ENCODE measurements at regions not wholly inside any gene's neighbourhood (a gene's known extent, or its start where the extent isn't known, plus 50 kb on each side); places are given as distances from the start of the nearest gene placed in this dataset.

DNA sequence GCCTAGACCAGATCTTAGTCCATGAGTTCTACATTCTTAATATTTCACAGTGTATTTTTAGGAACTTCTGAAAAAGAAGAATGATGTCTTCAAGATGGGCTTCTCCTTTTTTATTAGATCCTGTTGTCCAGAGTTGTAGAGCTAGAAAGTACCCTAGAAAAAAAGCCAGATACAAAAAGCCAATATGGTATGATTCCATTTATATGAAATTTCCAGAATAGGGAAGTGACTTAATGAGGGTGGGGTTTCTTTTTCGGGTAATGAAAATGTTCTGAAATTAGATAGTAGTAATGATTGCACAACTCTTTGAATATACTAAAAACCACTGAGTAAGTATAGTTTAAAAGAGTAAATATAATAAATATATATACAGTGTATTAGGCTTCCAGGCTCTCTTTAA lies 116.9 kb downstream of the NFKBIZ start:
- TF ChIP-seq SP1 (IDR thresholded peaks at IDR 0.05) = no peak
- no peak for TF ChIP-seq HNF4A (conservative IDR thresholded peaks at IDR 0.05)
- TF ChIP-seq HNF4G (IDR thresholded peaks at IDR 0.05) = no peak
- TF ChIP-seq, protein P1, sequence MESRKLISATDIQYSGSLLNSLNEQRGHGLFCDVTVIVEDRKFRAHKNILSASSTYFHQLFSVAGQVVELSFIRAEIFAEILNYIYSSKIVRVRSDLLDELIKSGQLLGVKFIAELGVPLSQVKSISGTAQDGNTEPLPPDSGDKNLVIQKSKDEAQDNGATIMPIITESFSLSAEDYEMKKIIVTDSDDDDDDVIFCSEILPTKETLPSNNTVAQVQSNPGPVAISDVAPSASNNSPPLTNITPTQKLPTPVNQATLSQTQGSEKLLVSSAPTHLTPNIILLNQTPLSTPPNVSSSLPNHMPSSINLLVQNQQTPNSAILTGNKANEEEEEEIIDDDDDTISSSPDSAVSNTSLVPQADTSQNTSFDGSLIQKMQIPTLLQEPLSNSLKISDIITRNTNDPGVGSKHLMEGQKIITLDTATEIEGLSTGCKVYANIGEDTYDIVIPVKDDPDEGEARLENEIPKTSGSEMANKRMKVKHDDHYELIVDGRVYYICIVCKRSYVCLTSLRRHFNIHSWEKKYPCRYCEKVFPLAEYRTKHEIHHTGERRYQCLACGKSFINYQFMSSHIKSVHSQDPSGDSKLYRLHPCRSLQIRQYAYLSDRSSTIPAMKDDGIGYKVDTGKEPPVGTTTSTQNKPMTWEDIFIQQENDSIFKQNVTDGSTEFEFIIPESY (IDR thresholded peaks at IDR 0.05) = no peak
- no peak for TF ChIP-seq EGR1 (IDR thresholded peaks at IDR 0.05; ENCODE audit: low read depth in 2 of 2)
- TF ChIP-seq FOXA1 (IDR thresholded peaks at IDR 0.05) = no peak
- TF ChIP-seq NR2F2 (IDR thresholded peaks at IDR 0.05) = no peak
- TF ChIP-seq RAD21 (IDR thresholded peaks at IDR 0.05) = no peak
- TF ChIP-seq, protein P2, sequence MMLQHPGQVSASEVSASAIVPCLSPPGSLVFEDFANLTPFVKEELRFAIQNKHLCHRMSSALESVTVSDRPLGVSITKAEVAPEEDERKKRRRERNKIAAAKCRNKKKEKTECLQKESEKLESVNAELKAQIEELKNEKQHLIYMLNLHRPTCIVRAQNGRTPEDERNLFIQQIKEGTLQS (IDR thresholded peaks at IDR 0.05) = no peak
- no peak for TF ChIP-seq GABPA (IDR thresholded peaks at IDR 0.05 in 1 of 2, conservative IDR thresholded peaks at IDR 0.05 in 1 of 2)
- TF ChIP-seq JUND (IDR thresholded peaks at IDR 0.05) = no peak
- TF ChIP-seq YY1 (IDR thresholded peaks at IDR 0.05) = no peak
- no peak for TF ChIP-seq TAF1 (conservative IDR thresholded peaks at IDR 0.05)
- no peak for TF ChIP-seq FOXA2 (IDR thresholded peaks at IDR 0.05)
- TF ChIP-seq, protein P3, sequence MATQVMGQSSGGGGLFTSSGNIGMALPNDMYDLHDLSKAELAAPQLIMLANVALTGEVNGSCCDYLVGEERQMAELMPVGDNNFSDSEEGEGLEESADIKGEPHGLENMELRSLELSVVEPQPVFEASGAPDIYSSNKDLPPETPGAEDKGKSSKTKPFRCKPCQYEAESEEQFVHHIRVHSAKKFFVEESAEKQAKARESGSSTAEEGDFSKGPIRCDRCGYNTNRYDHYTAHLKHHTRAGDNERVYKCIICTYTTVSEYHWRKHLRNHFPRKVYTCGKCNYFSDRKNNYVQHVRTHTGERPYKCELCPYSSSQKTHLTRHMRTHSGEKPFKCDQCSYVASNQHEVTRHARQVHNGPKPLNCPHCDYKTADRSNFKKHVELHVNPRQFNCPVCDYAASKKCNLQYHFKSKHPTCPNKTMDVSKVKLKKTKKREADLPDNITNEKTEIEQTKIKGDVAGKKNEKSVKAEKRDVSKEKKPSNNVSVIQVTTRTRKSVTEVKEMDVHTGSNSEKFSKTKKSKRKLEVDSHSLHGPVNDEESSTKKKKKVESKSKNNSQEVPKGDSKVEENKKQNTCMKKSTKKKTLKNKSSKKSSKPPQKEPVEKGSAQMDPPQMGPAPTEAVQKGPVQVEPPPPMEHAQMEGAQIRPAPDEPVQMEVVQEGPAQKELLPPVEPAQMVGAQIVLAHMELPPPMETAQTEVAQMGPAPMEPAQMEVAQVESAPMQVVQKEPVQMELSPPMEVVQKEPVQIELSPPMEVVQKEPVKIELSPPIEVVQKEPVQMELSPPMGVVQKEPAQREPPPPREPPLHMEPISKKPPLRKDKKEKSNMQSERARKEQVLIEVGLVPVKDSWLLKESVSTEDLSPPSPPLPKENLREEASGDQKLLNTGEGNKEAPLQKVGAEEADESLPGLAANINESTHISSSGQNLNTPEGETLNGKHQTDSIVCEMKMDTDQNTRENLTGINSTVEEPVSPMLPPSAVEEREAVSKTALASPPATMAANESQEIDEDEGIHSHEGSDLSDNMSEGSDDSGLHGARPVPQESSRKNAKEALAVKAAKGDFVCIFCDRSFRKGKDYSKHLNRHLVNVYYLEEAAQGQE (IDR thresholded peaks at IDR 0.05) = no peak
- TF ChIP-seq, protein P4, sequence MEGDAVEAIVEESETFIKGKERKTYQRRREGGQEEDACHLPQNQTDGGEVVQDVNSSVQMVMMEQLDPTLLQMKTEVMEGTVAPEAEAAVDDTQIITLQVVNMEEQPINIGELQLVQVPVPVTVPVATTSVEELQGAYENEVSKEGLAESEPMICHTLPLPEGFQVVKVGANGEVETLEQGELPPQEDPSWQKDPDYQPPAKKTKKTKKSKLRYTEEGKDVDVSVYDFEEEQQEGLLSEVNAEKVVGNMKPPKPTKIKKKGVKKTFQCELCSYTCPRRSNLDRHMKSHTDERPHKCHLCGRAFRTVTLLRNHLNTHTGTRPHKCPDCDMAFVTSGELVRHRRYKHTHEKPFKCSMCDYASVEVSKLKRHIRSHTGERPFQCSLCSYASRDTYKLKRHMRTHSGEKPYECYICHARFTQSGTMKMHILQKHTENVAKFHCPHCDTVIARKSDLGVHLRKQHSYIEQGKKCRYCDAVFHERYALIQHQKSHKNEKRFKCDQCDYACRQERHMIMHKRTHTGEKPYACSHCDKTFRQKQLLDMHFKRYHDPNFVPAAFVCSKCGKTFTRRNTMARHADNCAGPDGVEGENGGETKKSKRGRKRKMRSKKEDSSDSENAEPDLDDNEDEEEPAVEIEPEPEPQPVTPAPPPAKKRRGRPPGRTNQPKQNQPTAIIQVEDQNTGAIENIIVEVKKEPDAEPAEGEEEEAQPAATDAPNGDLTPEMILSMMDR (IDR thresholded peaks at IDR 0.05; ENCODE audit: low read depth, low read length, missing input control) = no peak
- TF ChIP-seq, protein P5, sequence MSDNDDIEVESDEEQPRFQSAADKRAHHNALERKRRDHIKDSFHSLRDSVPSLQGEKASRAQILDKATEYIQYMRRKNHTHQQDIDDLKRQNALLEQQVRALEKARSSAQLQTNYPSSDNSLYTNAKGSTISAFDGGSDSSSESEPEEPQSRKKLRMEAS (IDR thresholded peaks at IDR 0.05) = no peak
- no peak overlapping the region for H3K4me3 ChIP-seq (ENCODE audit: low read depth in 1 of 3, low read length in 3 of 3)
- no peaks in the 10 kb centered on the region for H3K9me3 ChIP-seq (ENCODE audit: control insufficient read depth in 4 of 4, low read length in 3 of 4)
- no peaks in the 10 kb centered on the region for H3K4me1 ChIP-seq (ENCODE audit: control insufficient read depth in 4 of 4, insufficient read depth in 4 of 4, low read length in 3 of 4)
- 76% methylated on average over 1 of the region's 1 CpG for WGBS
- H3K27ac ChIP-seq (ENCODE audit: low read depth in 1 of 2, low read length in 2 of 2) = no peak overlapping the region
- no peak for DNase-seq (ENCODE audit: low spot score)
- H3K36me3 ChIP-seq (ENCODE audit: control insufficient read depth in 4 of 4, insufficient read depth in 3 of 4, low read depth in 1 of 4, low read length in 3 of 4) = no peaks in the 10 kb centered on the region
- H3K9ac ChIP-seq (ENCODE audit: low read depth in 1 of 2, low read length in 2 of 2) = no peak overlapping the region
- H3K27me3 ChIP-seq (ENCODE audit: control insufficient read depth in 4 of 4, insufficient read depth in 4 of 4, low read length in 3 of 4) = no peaks in the 10 kb centered on the region

DNA sequence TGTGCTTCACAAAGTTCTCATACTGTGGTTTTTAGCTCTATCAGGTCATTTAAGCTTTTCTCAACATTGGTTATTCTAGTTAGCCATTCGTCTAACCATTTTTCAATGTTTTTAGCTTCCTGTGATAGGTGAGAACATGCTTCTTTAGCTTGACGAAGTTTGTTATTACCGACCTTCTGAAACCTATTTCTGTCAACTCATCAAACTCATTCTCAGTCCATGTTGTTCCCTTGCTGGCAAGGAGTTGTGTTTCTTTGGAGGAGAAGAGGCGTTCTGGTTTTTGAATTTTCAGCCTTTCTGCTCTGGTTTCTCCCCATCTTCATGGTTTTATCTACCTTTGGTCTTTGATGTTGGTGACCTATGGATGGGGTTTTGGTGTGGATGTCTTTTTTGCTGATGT lies 120.9 kb downstream of the NFKBIZ start:
- Histone ChIP-seq H3K9ac (ENCODE audit: low read depth in 1 of 2, low read length in 2 of 2) (no peak overlapping the region), H3K36me3 (ENCODE audit: control insufficient read depth in 4 of 4, insufficient read depth in 3 of 4, low read depth in 1 of 4, low read length in 3 of 4) (no peaks in the 10 kb centered on the region), H3K4me1 (ENCODE audit: control insufficient read depth in 4 of 4, insufficient read depth in 4 of 4, low read length in 3 of 4) (no peaks in the 10 kb centered on the region), H3K27me3 (ENCODE audit: control insufficient read depth in 4 of 4, insufficient read depth in 4 of 4, low read length in 3 of 4) (no peaks in the 10 kb centered on the region), H3K9me3 (ENCODE audit: control insufficient read depth in 4 of 4, low read length in 3 of 4) (no peaks in the 10 kb centered on the region), H3K27ac (ENCODE audit: low read depth in 1 of 2, low read length in 2 of 2) (no peak overlapping the region), H3K4me3 (ENCODE audit: low read depth in 1 of 3, low read length in 3 of 3) (no peak overlapping the region)
- WGBS = 95% methylated on average over 4 of the region's 4 CpGs
- no peak for DNase-seq (ENCODE audit: low spot score)
- TF ChIP-seq, protein P4 (IDR thresholded peaks at IDR 0.05; ENCODE audit: low read depth, low read length, missing input control) = no peak
- TF ChIP-seq JUND (IDR thresholded peaks at IDR 0.05) (no peak), SP1 (IDR thresholded peaks at IDR 0.05) (no peak), GABPA (IDR thresholded peaks at IDR 0.05 in 1 of 2, conservative IDR thresholded peaks at IDR 0.05 in 1 of 2) (no peak), NR2F2 (IDR thresholded peaks at IDR 0.05) (no peak), FOXA2 (IDR thresholded peaks at IDR 0.05) (no peak), HNF4A (conservative IDR thresholded peaks at IDR 0.05) (no peak), EGR1 (IDR thresholded peaks at IDR 0.05; ENCODE audit: low read depth in 2 of 2) (no peak), HNF4G (IDR thresholded peaks at IDR 0.05) (no peak), YY1 (IDR thresholded peaks at IDR 0.05) (no peak), RAD21 (IDR thresholded peaks at IDR 0.05) (no peak), FOXA1 (IDR thresholded peaks at IDR 0.05) (no peak)
- TF ChIP-seq, protein P5 (IDR thresholded peaks at IDR 0.05) = no peak
- TF ChIP-seq, protein P1 (IDR thresholded peaks at IDR 0.05) = no peak
- TF ChIP-seq, protein P2 (IDR thresholded peaks at IDR 0.05) = no peak
